Uterus (tissue), 2 donors: ENCODE measurements at regions not wholly inside any gene's neighbourhood (a gene's known extent, or its start where the extent isn't known, plus 50 kb on each side); places are given as distances from the start of the nearest gene placed in this dataset.

Experiments
- CTCF ChIP-seq, 4 experiments: fragments of 200-600 bp in 2 of 4; fragments of 450-650 bp in 2 of 4; sonication (generic) in 2 of 4; IDR thresholded peaks; one replicate each; pipeline ENCODE4 v1.5.1; 2016 to 2019; ENCODE audit warnings: antibody characterized with exemption in 4 of 4, mild to moderate bottlenecking in 2 of 4, moderate library complexity in 1 of 4
- POLR2A ChIP-seq, 2 donors: fragments of 450-650 bp; IDR thresholded peaks; one replicate each; pipeline ENCODE4 v1.6.1; 2016; ENCODE audit warnings: antibody characterized with exemption in 2 of 2, mild to moderate bottlenecking in 1 of 2, moderate library complexity in 1 of 2

- TF ChIP-seq CTCF (IDR thresholded peaks at IDR 0.05) (no peak), POLR2A (IDR thresholded peaks at IDR 0.05) (no peak)
Observed at GRCh38 chr1:25086518-25087079, 145.7 kb downstream of the SYF2 start.
